C1 segment of cervical spinal cord (tissue), 14 donors: ENCODE measurements at regions not wholly inside any gene's neighbourhood (a gene's known extent, or its start where the extent isn't known, plus 50 kb on each side); places are given as distances from the start of the nearest gene placed in this dataset.
A peak's percentile ranks its signal among the peaks of the same experiment; 100 is the strongest.

Experiments used
- DNase-seq, 14 donors: peaks; one replicate each; lab custom pipeline; 2025; lab: John Stamatoyannopoulos, UW

GRCh38 chr1:244192325-244192724 lies 141.2 kb downstream of the ZBTB18 start:
- peak in 1 of 14 donors; percentile 51 for DNase-seq

- DNase-seq, result no peak
Observed at GRCh38 chr1:244196571-244197285, 145.6 kb downstream of the ZBTB18 start.

GRCh38 chr1:244197851-244198375 lies 146.8 kb downstream of the ZBTB18 start:
- peak in 1 of 14 donors; percentile 46 for DNase-seq

GRCh38 chr1:244199902-244200301 lies 148.8 kb downstream of the ZBTB18 start:
- no peak for DNase-seq

GRCh38 chr1:244200596-244200995 lies 149.5 kb downstream of the ZBTB18 start:
- DNase-seq, result peak in 4 of 14 donors; percentile 19 to 99 (median 42)

DNA sequence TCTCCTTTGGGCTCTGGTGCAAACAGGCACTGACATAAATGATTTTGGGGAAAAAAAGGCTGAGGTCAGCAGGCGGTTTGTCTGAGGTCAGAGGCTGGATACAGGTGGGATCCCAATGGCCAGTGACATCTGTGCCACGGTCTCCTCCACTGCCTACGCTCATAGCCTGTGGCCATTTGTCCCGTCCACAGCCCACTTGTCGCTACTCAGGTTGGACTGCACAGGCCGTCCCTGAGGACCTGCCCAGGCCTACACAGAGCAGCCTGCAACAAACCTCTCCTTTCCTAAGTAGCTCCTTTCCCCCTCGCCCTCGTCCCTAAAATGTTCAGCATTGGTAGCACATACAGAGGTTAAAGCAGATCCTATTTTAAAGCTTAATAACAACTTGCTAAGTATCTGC lies 150.7 kb downstream of the ZBTB18 start:
- no peak for DNase-seq

DNA sequence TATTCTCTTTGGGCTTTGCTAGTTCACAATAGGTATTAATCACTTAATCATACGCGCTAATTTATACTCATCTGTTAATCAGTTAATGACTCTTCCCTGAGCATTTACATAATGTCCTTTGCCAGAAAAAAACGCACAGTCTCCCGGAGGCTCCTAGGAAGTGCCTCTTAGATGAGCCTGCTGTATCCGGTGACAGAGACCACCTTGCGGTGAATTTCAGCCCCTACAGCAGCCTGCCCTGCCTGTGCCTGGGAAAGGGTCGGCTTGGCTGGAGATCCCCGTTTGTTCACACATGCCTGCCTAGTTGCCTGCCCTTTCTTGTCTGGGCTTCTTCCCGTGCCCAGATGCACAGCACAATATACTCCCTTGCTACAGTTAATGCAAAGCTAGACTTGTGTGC lies 152.9 kb downstream of the ZBTB18 start:
- DNase-seq, result no peak

DNA sequence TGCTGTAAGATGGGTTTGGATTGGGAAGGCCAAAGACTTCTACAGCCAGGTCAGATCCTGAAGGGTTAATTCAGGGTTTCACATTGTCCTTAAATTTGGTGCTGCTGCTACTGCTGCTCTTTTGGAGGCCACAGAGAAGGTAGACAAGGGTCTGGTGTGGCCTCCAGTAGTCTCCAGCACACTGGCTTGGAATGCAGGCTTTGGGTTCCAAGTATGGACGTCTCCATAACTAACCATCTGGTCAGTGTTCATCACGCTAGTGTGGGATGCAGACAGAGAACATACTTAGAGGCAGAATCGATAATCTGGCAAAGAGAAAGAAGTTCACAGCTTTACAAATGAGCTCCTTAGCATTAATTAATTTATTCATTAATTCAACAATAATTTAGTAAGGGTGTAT lies 154.1 kb downstream of the ZBTB18 start:
- no peak for DNase-seq

DNA sequence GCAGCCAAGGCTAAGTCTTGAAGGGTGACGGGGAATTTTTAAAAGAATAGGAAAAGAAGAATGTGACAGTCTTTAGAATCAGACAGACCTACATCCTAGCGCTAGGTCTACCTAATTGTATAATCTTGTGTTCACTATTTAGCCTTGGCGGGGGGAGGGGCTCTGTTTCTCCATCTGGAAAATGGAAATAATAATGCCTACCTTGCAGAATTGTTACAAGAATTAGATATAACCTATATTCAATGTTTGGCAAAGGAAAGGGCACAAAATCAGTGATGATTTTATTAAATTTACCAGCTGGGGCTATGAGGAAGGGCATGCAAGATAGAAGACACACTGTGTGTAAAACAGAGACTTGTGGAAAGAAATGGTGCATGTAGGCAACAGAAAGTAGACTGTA lies 154.8 kb downstream of the ZBTB18 start:
- DNase-seq, result no peak

DNA sequence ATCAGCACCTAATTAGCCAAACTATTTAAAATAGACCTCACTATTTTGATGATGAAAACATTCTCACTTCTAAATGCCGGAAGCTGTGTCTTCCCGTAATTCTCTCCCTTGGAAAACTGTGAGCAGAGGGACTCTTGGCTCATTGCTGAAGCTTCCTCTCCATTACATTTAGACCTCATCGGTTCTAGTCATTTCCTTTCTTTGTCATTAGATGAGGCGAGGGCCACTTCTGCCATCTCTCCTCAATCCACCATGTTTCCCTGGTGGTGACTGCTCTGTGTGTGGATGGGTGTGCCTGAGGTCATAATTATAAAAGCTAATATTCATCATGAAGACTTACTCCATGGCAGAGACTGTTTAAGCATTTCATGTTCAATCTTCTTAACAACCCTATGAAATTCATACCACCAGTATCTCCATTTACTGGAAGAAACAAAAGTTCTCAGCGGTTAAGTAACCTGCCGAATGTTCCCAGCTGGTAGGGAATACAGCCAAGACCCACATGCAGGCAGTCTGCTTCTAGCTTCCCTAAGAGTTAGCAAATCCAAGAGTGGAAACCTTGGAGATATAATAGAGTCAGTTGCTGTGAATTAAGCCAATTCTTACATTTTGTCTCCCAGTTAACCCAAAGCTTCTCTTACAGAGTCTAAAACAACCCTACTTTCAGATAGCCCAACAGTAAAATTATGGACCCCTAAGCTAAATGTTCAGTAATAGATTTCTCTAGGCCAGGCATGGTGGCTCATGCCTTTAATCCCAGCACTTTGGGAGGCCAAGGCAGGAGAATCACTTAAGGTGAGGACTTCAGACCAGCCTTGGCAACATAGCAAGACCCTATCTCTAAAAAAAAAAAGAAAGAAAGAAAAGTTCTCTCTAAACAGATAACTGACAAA lies 156.2 kb downstream of the ZBTB18 start:
- DNase-seq, result peak in 1 of 14 donors; percentile 65

- DNase-seq, result no peak
Observed at GRCh38 chr1:244207935-244208244, 156.8 kb downstream of the ZBTB18 start.

DNA sequence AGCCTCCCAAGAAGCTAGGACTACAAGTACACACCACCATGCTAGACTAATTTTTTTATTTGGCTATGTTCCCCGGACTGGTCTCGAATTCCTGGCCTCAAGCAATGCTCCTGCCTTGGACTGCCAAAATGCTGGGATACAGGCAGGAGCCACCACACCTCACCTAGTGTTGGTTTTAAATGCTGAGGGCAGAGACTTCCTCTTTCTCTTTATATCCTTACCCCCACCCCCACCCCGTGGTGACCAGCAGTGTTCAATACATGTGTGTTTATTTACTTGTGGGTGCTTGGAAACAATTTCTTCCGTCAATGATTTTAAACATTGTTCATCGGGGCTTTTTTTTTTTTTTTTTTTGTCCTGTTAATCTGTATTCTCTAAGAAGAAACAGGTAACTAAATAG lies 158.9 kb downstream of the ZBTB18 start:
- no peak for DNase-seq

GRCh38 chr1:244210884-244211558 lies 159.9 kb downstream of the ZBTB18 start:
- DNase-seq, result no peak

GRCh38 chr1:244211559-244211944 lies 160.5 kb downstream of the ZBTB18 start:
- no peak for DNase-seq

- DNase-seq, result no peak
Observed at GRCh38 chr1:244212219-244212618, 161.1 kb downstream of the ZBTB18 start.

GRCh38 chr1:244212797-244213475 lies 161.9 kb downstream of the ZBTB18 start:
- peak in 6 of 14 donors; percentile 18 to 50 (median 30) for DNase-seq

DNA sequence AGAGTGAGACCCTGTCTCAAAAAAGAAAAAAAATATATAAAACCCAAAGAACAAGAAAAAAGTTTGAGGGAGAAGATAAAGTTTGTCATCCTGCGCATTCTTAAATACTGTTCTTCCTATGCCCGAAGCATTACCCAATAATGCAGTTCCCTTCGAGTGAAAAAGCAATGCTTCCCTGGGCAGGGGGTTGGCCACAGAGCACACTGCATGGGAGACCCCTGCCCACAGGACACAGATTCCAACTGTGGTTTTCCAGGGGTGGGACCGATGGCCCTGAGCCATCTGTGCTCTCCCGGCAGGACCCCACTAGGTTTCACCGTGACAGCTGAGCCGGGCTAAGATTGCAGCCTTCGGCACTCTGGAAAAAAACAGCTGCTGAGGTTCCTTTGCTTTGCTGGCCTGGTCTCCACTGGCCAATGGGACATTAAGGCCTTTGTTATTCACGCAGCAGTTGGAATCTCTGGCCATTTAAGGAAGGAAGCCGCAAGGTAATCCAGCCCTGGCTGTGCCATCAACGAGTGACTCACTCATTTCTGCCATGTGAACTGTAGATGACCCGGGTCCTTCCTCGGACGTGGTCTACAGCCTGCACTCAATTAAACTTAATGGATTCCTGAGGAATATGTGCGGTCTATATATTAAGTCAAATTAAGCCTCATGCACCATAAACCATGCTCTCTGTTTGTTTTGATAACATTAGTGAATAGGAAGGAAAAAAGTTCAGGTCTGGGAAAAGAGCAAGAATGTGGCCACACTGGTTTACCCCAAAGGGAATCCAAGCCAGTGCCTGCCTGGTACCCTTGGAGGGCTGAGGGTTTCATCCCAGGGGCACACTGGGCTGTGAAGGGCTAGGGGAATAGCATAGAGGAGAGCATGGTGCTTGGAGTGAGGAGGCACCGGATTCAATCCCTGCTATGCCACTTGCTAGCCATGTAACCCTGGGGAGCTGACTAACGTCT lies 163.2 kb downstream of the ZBTB18 start:
- peak in 1 of 14 donors; percentile 6 for DNase-seq

GRCh38 chr1:244216836-244217235 lies 165.8 kb downstream of the ZBTB18 start:
- DNase-seq, result no peak

DNA sequence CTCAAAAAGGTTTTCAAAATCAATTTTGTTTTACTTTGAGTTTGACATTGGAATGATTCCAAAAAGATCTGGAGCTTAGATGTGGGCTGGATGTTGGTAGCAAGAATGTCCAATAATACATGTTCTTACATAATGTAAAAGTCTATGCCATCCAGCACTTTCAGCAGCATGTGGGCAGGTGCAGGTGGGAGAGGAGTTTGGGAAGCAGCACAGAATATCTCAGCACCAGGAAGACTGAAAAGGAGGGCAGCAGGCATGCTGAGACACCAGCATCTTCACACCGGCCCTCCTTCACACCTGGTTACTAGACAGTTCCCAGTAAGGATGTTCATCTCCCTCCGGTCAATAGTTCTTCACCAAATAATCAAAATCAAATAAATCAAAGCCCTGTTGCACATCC lies 166.6 kb downstream of the ZBTB18 start:
- no peak for DNase-seq

- peak in 9 of 14 donors; percentile 37 to 76 (median 51) for DNase-seq
Observed at GRCh38 chr1:244218220-244218619, 167.1 kb downstream of the ZBTB18 start.
